ENCODE measurements at regions not wholly inside any gene's neighbourhood (a gene's known extent, or its start where the extent isn't known, plus 50 kb on each side); places are given as distances from the start of the nearest gene placed in this dataset.

DNA sequence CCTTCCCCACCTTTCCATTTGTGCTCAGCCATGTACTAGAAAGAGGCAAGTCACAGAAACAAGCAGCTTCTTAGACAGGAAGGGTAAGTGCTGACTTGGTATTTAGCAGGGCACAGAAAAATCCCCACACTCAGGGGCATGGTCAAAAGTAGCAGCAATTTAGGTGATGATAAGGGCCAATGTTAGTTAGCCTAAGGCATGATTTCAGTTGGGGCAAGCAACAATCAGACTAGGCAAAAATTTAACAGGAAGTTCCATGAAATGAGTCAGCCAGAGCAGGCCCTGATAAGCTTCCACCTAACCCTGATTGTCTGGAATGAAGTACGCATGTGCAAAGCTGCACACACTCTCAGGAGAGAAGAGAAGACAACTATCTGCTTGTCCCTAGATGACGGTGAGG is 423.4 kb upstream of the UBE2E2 start:
- no peak overlapping the region for H3K4me3 ChIP-seq
- intact Hi-C loops (cut with DNase I; ENCODE audit: low total_unique reads): no loop called here

DNA sequence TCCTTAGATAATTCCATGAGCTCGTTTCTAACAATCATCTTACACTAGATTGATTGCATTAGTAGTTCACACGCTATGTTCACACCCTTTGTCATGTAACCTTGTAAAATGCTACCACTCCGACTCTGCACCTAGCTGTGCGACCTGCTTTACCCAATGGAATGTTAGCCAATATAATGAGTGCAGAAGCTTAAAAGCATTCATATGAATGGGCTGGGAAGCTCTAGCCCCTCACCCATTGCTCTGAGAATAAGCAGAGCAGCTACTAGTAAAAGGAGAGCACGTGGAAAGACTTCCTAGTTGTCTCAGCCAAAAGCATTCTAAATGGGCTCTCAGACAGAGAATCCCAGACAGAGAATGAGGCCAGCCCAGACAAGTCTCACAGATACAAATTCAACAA is 410.6 kb upstream of the UBE2E2 start:
- Histone ChIP-seq H3K27ac (no peak overlapping the region), H3K4me3 (no peak overlapping the region), H3K4me1 (no peaks in the 10 kb centered on the region), H3K36me3 (no peaks in the 10 kb centered on the region), H3K9me3 (peaks cover 0 to 5% of the 10 kb centered on the region in 2 donors), H3K27me3 (no peaks in the 10 kb centered on the region)
- TF ChIP-seq POLR2AphosphoS5 (IDR thresholded peaks at IDR 0.05): no peak
- TF ChIP-seq POLR2A (IDR thresholded peaks at IDR 0.05): no peak
- intact Hi-C loops (cut with DNase I; ENCODE audit: low total_unique reads) (no loop called here), in situ Hi-C loops (cut with MboI; ENCODE audit: low pct_ligation_motif_present in 1 of 4, low pct_unique_long_range_greater_than_20kb in 1 of 4, low sequenced_read_pairs in 3 of 4) (no loop called here)
- DNase-seq: no peak
- 49 to 53% methylated on average over 2 to 5 of the region's 5 CpGs for WGBS, 2 donors (ENCODE audit: low coverage in 1 of 2)

More for the DNA sequence above, 423.4 kb upstream of the UBE2E2 start:
- in situ Hi-C loops (cut with MboI; ENCODE audit: low pct_ligation_motif_present in 1 of 4, low pct_unique_long_range_greater_than_20kb in 1 of 4, low sequenced_read_pairs in 3 of 4): no loop called here
- Histone ChIP-seq H3K27me3 (no peaks in the 10 kb centered on the region), H3K9me3 (peaks cover 0 to under 1% of the 10 kb centered on the region in 2 donors), H3K27ac (no peak overlapping the region), H3K36me3 (no peaks in the 10 kb centered on the region), H3K4me1 (no peaks in the 10 kb centered on the region)
- no peak for DNase-seq
- WGBS, 2 donors (ENCODE audit: low coverage in 1 of 2): 75 to 85% methylated on average over 2 of the region's 2 CpGs
- TF ChIP-seq POLR2A (IDR thresholded peaks at IDR 0.05) (no peak), POLR2AphosphoS5 (IDR thresholded peaks at IDR 0.05) (no peak), EP300 (IDR thresholded peaks at IDR 0.05; ENCODE audit: low read depth) (no peak)
- TF ChIP-seq, protein P1, sequence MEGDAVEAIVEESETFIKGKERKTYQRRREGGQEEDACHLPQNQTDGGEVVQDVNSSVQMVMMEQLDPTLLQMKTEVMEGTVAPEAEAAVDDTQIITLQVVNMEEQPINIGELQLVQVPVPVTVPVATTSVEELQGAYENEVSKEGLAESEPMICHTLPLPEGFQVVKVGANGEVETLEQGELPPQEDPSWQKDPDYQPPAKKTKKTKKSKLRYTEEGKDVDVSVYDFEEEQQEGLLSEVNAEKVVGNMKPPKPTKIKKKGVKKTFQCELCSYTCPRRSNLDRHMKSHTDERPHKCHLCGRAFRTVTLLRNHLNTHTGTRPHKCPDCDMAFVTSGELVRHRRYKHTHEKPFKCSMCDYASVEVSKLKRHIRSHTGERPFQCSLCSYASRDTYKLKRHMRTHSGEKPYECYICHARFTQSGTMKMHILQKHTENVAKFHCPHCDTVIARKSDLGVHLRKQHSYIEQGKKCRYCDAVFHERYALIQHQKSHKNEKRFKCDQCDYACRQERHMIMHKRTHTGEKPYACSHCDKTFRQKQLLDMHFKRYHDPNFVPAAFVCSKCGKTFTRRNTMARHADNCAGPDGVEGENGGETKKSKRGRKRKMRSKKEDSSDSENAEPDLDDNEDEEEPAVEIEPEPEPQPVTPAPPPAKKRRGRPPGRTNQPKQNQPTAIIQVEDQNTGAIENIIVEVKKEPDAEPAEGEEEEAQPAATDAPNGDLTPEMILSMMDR (IDR thresholded peaks at IDR 0.05): no peak

DNA sequence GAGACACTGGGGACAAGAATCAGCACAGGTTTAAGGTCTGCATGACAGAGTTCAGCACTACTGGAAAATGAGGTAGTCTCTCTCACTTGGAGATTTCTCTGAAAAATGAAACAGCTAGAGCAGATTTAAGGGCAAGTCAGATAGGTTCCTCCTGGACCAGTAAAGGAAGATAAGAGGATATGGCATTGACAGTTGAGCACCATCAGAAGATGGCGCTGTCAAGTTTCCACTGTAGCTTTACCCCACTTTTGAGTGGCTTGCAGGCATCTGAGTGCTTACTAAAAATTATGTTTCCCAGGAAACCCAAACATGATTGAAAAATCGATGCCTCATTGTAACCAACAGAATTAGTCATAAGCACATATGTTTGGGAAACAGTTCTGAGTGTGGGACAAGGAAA is 407.2 kb upstream of the UBE2E2 start:
- Histone ChIP-seq H3K4me3 (no peak overlapping the region), H3K36me3 (no peaks in the 10 kb centered on the region), H3K4me1 (no peaks in the 10 kb centered on the region), H3K27ac (no peak overlapping the region), H3K9me3 (no peaks in the 10 kb centered on the region), H3K27me3 (no peaks in the 10 kb centered on the region)
- no peak for TF ChIP-seq EP300 (IDR thresholded peaks at IDR 0.05; ENCODE audit: low read depth)
- TF ChIP-seq, protein P1 (IDR thresholded peaks at IDR 0.05): no peak
- TF ChIP-seq POLR2AphosphoS5 (IDR thresholded peaks at IDR 0.05): no peak
- no peak for TF ChIP-seq POLR2A (IDR thresholded peaks at IDR 0.05)
- intact Hi-C loops (cut with DNase I; ENCODE audit: low total_unique reads): no loop called here
- in situ Hi-C loops (cut with MboI; ENCODE audit: low pct_ligation_motif_present in 1 of 4, low pct_unique_long_range_greater_than_20kb in 1 of 4, low sequenced_read_pairs in 3 of 4): no loop called here
- WGBS, 2 donors (ENCODE audit: low coverage in 1 of 2): 65 to 77% methylated on average over 2 of the region's 2 CpGs
- no peak for DNase-seq

DNA sequence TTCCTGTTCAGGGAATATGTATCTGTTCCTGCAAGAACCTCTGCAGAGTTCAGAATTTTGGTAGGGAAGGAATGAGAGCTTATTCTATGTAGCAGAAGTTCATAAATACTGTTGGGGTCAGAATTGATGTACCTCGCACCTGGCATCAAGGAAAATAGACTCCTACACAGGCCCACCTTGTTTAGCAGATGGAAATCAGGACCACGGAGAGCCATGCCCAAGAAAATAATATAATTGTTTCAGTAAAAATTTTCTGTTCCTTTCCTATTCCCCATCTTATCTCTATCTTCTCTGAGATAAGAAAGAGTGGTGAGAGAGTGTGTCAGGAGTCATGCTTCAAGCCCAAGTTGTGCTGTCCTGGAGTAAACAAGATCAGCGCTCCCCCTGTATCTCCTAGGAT is 404.7 kb upstream of the UBE2E2 start:
- H3K36me3 ChIP-seq: no peaks in the 10 kb centered on the region
- in situ Hi-C loops (cut with MboI; ENCODE audit: low pct_ligation_motif_present in 1 of 4, low pct_unique_long_range_greater_than_20kb in 1 of 4, low sequenced_read_pairs in 3 of 4): no loop called here

More for the DNA sequence above, 404.7 kb upstream of the UBE2E2 start:
- H3K27ac ChIP-seq: no peak overlapping the region
- TF ChIP-seq POLR2A (IDR thresholded peaks at IDR 0.05) (no peak), POLR2AphosphoS5 (IDR thresholded peaks at IDR 0.05) (no peak), EP300 (IDR thresholded peaks at IDR 0.05; ENCODE audit: low read depth) (no peak)
- TF ChIP-seq, protein P1 (IDR thresholded peaks at IDR 0.05): no peak
- WGBS, 2 donors (ENCODE audit: low coverage in 1 of 2): 81% methylated on average over 3 of the region's 3 CpGs; no CpG with 5 or more reads in 1 of the 2 donors
- no peaks in the 10 kb centered on the region for H3K27me3 ChIP-seq
- H3K4me3 ChIP-seq: no peak overlapping the region
- DNase-seq: no peak
- intact Hi-C loops (cut with DNase I; ENCODE audit: low total_unique reads): no loop called here
- no peaks in the 10 kb centered on the region for H3K4me1 ChIP-seq
- H3K9me3 ChIP-seq: no peaks in the 10 kb centered on the region
